ENCODE measurements at regions not wholly inside any gene's neighbourhood (a gene's known extent, or its start where the extent isn't known, plus 50 kb on each side); places are given as distances from the start of the nearest gene placed in this dataset.
"Not testable (repeated sequence)": the region's sequence is repeated elsewhere in the genome, so short reads cannot be mapped to it uniquely, and the experiment has no call there.

- no peak for DNase-seq
- Histone ChIP-seq H3K27ac (no peak overlapping the region), H3K36me3 (no peaks in the 10 kb centered on the region), H3K9me3 (no peaks in the 10 kb centered on the region), H3K4me3 (no peak overlapping the region), H3K4me1 (peaks cover 65% of the 10 kb centered on the region), H3K27me3 (ENCODE audit: low read depth) (no peaks in the 10 kb centered on the region)
- no peak for TF ChIP-seq CTCF (IDR thresholded peaks at IDR 0.05)
- intact Hi-C loops (cut with DNase I), result no loop called here
- ATAC-seq, result no peak
Observed at GRCh38 chr9:110129425-110129824, 78.5 kb downstream of the C9orf152 start.

DNA sequence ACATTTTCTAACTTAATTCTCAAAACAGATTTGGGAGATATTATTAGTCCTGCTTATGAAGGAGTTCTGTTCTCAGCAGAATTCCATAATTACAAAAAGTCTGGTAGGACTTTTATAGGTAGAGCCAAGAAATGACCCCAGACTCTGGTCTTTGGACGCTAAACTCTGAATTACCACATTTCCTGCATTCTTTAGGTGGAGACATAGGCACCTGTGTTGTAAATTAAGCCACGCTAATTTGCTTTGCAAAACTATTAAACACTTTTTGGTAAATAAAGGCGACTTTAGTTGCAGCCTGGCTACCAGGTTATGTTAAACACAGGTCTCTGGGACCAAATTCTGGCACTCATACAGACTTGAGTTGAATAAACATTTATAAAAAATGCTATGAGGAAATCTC, 77.7 kb downstream of the C9orf152 start:
- H3K9me3 ChIP-seq, result no peaks in the 10 kb centered on the region
- no peak for TF ChIP-seq CTCF (IDR thresholded peaks at IDR 0.05)
- H3K4me1 ChIP-seq, result peaks cover 58% of the 10 kb centered on the region
- ATAC-seq, result no peak
- intact Hi-C loops (cut with DNase I), result no loop called here
- peak overlapping the region; percentile 2 for H3K27ac ChIP-seq
- H3K36me3 ChIP-seq, result no peaks in the 10 kb centered on the region
- H3K27me3 ChIP-seq (ENCODE audit: low read depth), result no peaks in the 10 kb centered on the region
- no peak overlapping the region for H3K4me3 ChIP-seq
- no peak for DNase-seq

DNA sequence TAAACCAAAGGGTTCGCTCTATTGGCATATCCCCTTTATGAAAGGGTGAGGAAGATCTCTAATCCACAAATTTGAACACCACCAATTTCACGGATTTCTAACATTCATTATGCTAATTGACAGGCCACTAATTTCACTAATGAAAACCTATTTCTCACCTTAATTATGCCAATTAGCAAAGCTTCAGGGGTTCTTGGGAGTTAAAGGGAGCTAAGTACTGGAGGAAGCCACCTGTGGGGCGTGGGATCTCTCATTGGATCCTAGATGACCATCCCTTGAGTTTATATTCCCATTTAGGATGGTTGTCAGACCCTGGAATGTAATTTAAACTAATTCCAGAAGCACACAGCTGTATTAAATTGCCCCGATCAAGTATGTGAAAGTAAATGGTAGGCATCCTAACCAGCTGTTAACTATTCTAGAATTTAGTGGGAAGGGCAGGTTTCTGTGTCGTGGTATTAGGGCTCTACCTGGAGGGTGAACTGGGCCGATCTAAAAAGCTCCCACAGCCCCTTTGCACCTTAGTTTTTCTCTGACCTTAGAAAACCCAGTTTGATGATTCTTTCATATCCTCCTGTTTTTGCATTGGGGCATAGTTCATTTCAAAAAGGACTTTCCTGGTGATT, 77.1 kb downstream of the C9orf152 start:
- Histone ChIP-seq H3K27ac (peak overlapping the region; percentile 2), H3K4me1 (peaks cover 56% of the 10 kb centered on the region), H3K27me3 (ENCODE audit: low read depth) (no peaks in the 10 kb centered on the region), H3K4me3 (no peak overlapping the region), H3K9me3 (no peaks in the 10 kb centered on the region), H3K36me3 (no peaks in the 10 kb centered on the region)
- ATAC-seq (no peak), DNase-seq (no peak)
- TF ChIP-seq CTCF (IDR thresholded peaks at IDR 0.05), result no peak
- intact Hi-C loops (cut with DNase I), result no loop called here

GRCh38 chr9:110131499-110131898, 76.5 kb downstream of the C9orf152 start:
- Histone ChIP-seq H3K4me1 (peaks cover 55% of the 10 kb centered on the region), H3K36me3 (peaks cover 3% of the 10 kb centered on the region), H3K9me3 (no peaks in the 10 kb centered on the region), H3K27ac (no peak overlapping the region), H3K27me3 (ENCODE audit: low read depth) (no peaks in the 10 kb centered on the region), H3K4me3 (no peak overlapping the region)
- no peak for DNase-seq
- intact Hi-C loops (cut with DNase I), result no loop called here
- no peak for TF ChIP-seq CTCF (IDR thresholded peaks at IDR 0.05)
- ATAC-seq, result no peak

GRCh38 chr9:110132531-110132930, 75.4 kb downstream of the C9orf152 start:
- intact Hi-C loops (cut with DNase I); H3K27me3 ChIP-seq (ENCODE audit: low read depth); H3K9me3 ChIP-seq; DNase-seq; H3K27ac ChIP-seq; H3K4me3 ChIP-seq; ATAC-seq: not testable (repeated sequence)
- peaks cover 47% of the 10 kb centered on the region for H3K4me1 ChIP-seq
- H3K36me3 ChIP-seq, result peaks cover 13% of the 10 kb centered on the region

DNA sequence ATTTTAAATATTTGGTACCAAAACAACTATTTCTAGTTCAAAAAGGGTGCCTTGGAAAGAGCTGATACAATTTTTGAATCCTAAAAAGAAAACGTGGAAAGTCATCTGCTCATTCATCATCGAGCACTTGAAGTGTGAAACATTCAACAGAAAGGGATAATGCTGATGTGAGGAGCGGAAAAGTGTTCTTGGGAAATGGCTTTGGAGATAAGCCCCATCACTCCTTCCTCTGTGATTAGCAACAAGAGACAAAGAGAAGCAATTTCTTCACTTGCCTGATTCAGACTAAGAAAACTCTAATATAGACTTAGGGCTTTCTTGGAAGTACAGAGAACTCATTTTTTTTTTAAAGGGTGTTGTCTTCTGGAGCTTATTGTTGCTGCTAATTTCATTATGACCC, 74.9 kb downstream of the C9orf152 start:
- intact Hi-C loops (cut with DNase I), result no loop called here
- H3K27ac ChIP-seq, result no peak overlapping the region
- no peak for TF ChIP-seq CTCF (IDR thresholded peaks at IDR 0.05)
- peaks cover 18% of the 10 kb centered on the region for H3K36me3 ChIP-seq
- no peaks in the 10 kb centered on the region for H3K27me3 ChIP-seq (ENCODE audit: low read depth)
- H3K9me3 ChIP-seq, result no peaks in the 10 kb centered on the region
- peaks cover 41% of the 10 kb centered on the region for H3K4me1 ChIP-seq
- DNase-seq (no peak), ATAC-seq (no peak)
- no peak overlapping the region for H3K4me3 ChIP-seq
